NCI-H1092 (cell line): ENCODE measurements at regions not wholly inside any gene's neighbourhood (a gene's known extent, or its start where the extent isn't known, plus 50 kb on each side); places are given as distances from the start of the nearest gene placed in this dataset.
"Not testable (repeated sequence)": the region's sequence is repeated elsewhere in the genome, so short reads cannot be mapped to it uniquely, and the experiment has no call there.

Experiments
- DNase-seq: peaks from one replicate; lab custom pipeline; 2025; lab: John Stamatoyannopoulos, UW

DNA sequence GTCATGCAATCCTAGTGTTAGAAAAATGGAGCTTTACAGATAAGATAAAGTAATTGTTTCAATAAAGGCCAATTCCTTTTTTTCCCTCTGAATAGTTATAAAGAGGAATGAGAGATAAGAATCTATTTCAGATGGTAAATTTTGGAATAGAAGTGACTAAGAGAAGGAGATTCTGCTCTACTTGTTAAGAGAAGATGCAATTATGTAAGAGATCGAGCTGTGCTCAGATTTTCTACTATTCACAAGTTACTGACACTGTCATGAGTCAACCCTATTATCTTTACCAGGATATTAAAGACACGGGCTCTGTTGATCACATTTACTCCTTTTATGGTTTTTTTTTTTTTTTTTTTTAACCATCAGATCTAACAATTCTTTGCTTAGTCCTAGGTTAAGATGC is 511.3 kb downstream of the ARL4A start:
- no peak for DNase-seq

GRCh38 chr7:13201628-13202027 is 514.2 kb downstream of the ARL4A start:
- no peak for DNase-seq

DNA sequence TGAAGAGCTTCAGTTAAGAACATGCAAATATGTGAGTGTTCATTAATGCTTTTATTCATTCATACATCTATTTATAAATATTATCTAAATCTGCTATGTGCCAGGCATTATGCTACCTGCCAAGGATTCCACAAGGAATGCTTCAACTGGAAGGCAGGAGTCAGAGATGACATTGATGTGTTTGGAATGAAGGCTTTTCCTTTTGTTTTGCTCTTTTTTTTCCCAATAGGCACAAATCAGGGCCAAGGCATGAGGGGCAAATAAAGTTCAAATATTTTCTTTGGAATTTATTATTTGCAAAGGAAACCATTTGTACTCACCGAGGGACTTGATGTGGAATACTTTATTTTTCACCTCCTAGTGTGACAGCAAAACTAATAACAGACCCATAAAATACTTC is 530.3 kb downstream of the ARL4A start:
- DNase-seq, result no peak

DNA sequence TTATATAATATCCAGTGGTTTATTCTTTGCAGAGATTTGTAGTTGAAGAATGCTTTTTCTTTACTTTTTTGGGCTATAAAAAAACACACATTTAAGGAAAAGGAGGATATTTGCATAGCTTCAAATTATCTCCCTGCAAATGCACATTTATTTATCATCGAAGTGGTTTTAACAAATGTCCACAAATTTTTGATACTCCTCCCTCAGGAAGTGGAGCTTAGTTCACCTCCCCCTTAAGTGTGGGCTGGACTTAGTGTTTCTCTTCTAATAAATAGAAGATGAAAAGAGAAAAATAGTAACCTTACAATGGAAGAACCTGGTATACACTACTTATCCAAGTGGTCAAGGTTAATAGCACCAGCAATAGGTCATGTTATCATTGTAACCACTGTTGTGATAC is 537.6 kb downstream of the ARL4A start:
- DNase-seq, result no peak

DNA sequence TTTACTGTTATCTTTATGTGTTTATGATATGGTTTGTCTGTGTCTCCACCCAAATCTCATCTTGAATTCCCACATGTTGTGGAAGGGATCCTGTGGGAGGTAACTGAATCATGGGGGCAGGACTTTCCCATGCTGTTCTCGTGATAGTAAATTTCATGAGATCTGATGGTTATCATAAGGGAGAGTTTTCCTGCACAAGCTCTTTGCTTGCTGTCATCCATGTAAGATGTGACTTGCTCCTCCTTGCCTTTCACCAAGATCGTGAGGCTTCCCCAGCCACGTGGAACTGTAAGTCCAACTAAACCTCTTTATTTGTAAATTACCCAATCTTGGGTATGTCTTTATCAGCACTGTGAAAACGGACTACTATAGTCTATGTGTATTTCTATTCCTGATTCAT is 539.0 kb downstream of the ARL4A start:
- DNase-seq, result no peak

GRCh38 chr7:13231216-13231615 is 543.8 kb downstream of the ARL4A start:
- DNase-seq, result no peak

DNA sequence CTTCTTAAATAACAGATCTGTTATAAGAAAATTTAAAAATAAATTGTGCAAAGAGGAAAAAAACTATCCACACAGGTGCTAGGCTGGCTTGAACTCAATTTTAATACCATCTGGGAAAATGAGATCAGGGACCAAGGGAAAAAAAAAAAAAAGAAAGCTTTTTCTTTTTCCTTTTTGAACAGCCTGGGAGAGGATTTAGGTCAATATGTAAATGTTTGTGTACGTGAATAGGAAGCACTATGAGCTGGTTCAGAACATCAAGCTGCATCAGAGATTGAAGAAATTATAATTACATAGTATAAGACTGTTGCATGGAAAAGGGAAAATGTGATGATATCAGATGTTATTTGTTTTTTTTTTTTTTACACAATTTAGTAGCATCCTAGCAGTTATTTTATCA is 548.0 kb downstream of the ARL4A start:
- DNase-seq, result no peak

DNA sequence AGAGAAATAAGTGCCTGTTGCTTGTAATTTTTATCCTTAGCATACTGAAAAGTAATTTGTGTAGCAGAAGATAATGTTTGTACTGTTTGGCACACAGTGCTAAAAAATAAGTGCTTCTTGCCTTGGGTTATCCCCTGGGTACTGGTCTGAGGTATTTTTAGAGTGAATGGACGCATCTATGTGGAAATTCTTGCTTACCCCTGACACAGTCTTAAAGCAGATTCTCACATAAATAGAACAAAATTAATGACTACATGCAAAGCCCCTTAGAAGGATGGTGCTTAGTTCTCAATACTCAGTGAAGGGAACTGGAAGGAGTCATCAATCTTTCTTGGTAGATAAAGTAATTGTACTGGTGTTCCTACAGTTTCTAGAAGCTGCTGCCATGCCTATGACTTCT is 548.6 kb downstream of the ARL4A start:
- no peak for DNase-seq

DNA sequence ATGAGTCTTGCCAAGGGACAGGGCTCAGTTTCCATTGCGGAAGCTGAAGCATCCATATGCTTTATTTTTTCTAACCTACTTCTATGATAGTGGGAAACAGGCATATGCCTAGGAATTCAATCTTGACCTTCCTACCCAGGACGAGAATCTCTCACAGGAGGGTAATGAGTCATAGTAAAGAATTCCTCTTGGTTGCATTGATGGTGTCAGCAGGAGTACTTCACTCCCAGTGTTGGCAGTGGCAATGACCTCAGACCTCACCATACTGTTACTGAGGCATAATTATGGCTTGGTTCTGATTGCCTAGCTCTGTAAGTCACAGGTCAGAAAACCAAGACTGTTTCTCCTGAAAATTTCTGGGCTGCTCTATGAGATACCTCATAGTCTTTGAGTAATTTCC is 552.9 kb downstream of the ARL4A start:
- no peak for DNase-seq

DNA sequence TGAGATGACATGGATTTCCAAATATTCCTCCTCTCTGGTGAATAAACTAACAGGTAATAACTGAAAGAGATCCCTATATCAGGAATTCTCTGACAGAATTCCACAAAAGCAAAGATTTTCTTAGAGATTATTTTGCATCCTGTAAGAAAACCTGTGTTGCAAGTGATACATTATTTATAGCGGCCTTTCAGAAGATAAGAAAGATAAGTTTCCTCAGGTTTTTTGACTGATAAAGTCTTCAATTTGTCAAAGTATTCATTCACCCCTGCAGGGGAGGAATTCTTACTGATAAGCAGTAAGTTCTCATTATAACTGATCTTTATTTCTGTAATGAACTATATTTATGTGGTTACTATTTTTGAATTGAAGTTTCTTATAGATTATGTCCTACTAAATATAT is 554.0 kb downstream of the ARL4A start:
- DNase-seq, result no peak

DNA sequence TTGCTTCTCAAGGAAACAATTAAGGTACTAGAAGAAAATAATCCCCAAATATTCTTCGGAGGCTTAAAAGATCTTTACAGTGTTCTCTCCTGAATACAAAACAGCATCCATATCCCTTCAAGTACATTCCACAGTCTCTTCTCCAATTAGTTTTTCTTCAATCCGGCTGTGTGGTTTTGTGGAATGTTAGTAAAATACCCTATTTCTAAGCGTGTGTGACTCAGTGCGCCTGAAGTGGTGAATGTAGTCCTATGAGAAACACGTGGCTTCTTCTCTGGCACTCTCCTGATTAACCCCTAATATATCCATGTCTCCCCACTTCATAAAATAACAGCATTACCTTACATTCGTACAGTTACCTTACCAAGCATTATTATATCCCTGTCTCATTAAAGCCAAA is 570.2 kb downstream of the ARL4A start:
- DNase-seq, result no peak

DNA sequence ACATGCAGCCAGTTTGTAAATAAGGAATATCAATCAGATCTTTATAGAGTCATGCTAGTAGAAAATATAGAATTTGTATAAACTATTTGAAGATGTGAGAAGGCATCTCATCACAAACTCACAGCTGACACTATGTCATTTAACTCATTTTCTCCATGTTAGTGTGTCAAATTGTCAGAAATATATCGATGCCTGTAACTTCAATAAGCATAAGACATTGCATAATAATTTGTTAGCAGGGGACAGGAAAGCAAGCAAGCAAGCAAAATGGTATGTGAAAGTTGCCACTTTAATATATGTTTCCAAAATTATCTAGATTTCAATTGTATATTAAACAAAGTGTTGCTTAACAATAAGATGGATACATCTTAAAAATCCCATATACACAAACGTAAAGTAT is 571.0 kb downstream of the ARL4A start:
- no peak for DNase-seq

- DNase-seq, result no peak
Observed at GRCh38 chr7:13259930-13260329, 572.5 kb downstream of the ARL4A start.

- DNase-seq, result peak; percentile 49
Observed at GRCh38 chr7:13262929-13263530, 575.6 kb downstream of the ARL4A start.

DNA sequence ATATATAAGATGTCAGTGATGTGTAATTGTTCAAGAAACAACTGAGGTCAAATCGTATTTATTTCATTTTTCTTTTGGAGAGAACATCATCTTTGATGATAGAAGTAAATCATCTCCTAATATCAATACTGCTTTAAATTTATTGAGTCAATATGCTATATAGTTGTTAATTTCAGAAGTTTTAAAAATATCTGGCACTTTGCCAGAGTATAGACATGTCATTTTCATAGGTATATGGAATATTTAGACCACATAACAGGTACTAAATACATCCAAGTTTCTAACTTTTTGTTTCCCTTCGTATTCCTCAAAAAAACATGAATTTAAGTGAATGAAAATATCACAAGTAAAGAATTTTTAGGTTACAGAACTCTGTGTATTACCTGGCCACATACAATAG is 577.8 kb downstream of the ARL4A start:
- no peak for DNase-seq

DNA sequence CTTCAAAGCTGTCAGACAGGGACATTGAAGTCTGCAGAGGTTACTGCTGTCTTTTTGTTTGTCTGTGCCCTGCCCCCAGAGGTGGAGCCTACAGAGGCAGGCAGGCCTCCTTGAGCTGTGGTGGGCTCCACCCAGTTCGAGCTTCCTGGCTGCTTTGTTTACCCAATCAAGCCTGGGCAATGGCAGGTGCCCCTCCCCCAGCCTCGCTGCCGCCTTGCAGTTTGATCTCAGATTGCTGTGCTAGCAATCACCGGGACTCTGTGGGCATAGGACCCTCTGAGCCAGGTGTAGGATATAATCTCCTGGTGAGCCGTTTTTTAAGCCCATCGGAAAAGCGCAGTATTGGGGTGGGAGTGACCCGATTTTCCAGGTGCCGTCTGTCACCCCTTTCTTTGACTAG is 586.8 kb downstream of the ARL4A start:
- not testable (repeated sequence) for DNase-seq

- no peak for DNase-seq
Observed at GRCh38 chr7:13276977-13277376, 589.5 kb downstream of the ARL4A start.

GRCh38 chr7:13278020-13278419 is 590.6 kb downstream of the ARL4A start:
- no peak for DNase-seq

- peak; percentile 34 for DNase-seq
Observed at GRCh38 chr7:13279854-13280435, 592.5 kb downstream of the ARL4A start.

- peak; percentile 6 for DNase-seq
Observed at GRCh38 chr7:13282377-13282980, 595.0 kb downstream of the ARL4A start.

GRCh38 chr7:13286916-13287315 is 599.5 kb downstream of the ARL4A start:
- no peak for DNase-seq

DNA sequence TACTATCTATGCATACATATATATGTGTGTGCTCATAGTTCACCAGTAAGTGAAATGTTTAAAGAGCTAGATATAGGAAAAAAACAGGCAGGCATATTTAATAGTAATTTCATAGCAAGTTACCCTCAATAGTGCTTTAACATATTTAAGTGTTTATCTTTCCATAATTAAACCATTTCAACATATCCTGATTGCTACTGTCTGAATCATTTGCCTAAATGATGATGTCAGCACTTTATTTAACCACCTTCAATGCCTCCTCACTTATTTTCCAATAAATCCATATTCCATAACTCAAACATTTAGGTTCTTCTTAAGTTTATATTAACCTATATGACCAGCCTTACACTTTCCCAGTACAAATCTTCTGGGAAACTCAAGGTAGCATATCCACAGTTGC is 601.1 kb downstream of the ARL4A start:
- DNase-seq, result no peak

DNA sequence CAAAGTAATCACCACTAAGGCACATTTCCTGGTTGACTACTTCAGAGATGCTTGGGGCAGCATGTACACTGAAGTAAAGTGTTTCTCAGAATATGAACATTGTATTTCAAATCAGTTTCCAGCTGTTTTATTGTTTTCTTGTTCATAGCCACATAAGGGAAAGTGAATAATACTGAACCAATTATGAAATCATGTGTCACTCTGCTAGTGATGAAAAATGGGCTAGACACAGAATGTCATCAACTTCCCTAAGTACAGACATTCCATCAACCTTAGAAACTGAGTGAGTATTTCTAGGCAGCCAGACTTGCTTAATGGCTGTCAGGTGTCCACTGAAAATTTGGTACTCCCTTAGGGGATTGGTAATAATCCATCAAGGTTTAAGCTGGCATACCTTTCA is 603.5 kb downstream of the ARL4A start:
- no peak for DNase-seq
